DMS 273 treated with DMSO at 0.1 percent for 48 hours (cell line): ENCODE measurements at regions not wholly inside any gene's neighbourhood (a gene's known extent, or its start where the extent isn't known, plus 50 kb on each side); places are given as distances from the start of the nearest gene placed in this dataset.

Source experiments
- DNase-seq: peaks from one replicate; lab custom pipeline; 2025; lab: John Stamatoyannopoulos, UW

- DNase-seq: no peak
These were observed 155.6 kb upstream of the PITX2 start for GRCh38 chr4:110778521-110778920.

- DNase-seq: no peak
These were observed 157.7 kb upstream of the PITX2 start for GRCh38 chr4:110780538-110780937.

GRCh38 chr4:110781944-110782343 is 159.1 kb upstream of the PITX2 start:
- DNase-seq: no peak

GRCh38 chr4:110787109-110787508 is 164.2 kb upstream of the PITX2 start:
- DNase-seq: no peak

- no peak for DNase-seq
These were observed 164.8 kb upstream of the PITX2 start for GRCh38 chr4:110787707-110788106.

GRCh38 chr4:110788302-110788701 is 165.4 kb upstream of the PITX2 start:
- DNase-seq: no peak

GRCh38 chr4:110792036-110792435 is 169.2 kb upstream of the PITX2 start:
- no peak for DNase-seq

- DNase-seq: no peak
These were observed 170.5 kb upstream of the PITX2 start for GRCh38 chr4:110793381-110793801.

- no peak for DNase-seq
These were observed 171.1 kb upstream of the PITX2 start for GRCh38 chr4:110793890-110794554.

- no peak for DNase-seq
These were observed 173.1 kb upstream of the PITX2 start for GRCh38 chr4:110795971-110796370.

GRCh38 chr4:110797486-110797885 is 174.6 kb upstream of the PITX2 start:
- DNase-seq: no peak

GRCh38 chr4:110798687-110799086 is 175.8 kb upstream of the PITX2 start:
- no peak for DNase-seq

- DNase-seq: no peak
These were observed 176.3 kb upstream of the PITX2 start for GRCh38 chr4:110799211-110799610.

GRCh38 chr4:110801591-110801990 is 178.7 kb upstream of the PITX2 start:
- DNase-seq: no peak

- DNase-seq: no peak
These were observed 185.5 kb upstream of the PITX2 start for GRCh38 chr4:110808351-110808878.

GRCh38 chr4:110815950-110816349 is 193.1 kb upstream of the PITX2 start:
- DNase-seq: no peak

GRCh38 chr4:110816367-110816766 is 193.5 kb upstream of the PITX2 start:
- DNase-seq: no peak

GRCh38 chr4:110821186-110821585 is 198.3 kb upstream of the PITX2 start:
- no peak for DNase-seq

GRCh38 chr4:110823251-110823650 is 200.4 kb upstream of the PITX2 start:
- DNase-seq: no peak

- DNase-seq: no peak
These were observed 201.5 kb upstream of the PITX2 start for GRCh38 chr4:110824344-110824743.

- DNase-seq: no peak
These were observed 203.8 kb upstream of the PITX2 start for GRCh38 chr4:110826656-110827055.

GRCh38 chr4:110830461-110830860 is 207.6 kb upstream of the PITX2 start:
- DNase-seq: no peak

- DNase-seq: no peak
These were observed 215.1 kb upstream of the PITX2 start for GRCh38 chr4:110837896-110838450.

- DNase-seq: no peak
These were observed 217.4 kb upstream of the PITX2 start for GRCh38 chr4:110840221-110840654.
